ENCODE measurements at regions not wholly inside any gene's neighbourhood (a gene's known extent, or its start where the extent isn't known, plus 50 kb on each side); places are given as distances from the start of the nearest gene placed in this dataset.

DNA sequence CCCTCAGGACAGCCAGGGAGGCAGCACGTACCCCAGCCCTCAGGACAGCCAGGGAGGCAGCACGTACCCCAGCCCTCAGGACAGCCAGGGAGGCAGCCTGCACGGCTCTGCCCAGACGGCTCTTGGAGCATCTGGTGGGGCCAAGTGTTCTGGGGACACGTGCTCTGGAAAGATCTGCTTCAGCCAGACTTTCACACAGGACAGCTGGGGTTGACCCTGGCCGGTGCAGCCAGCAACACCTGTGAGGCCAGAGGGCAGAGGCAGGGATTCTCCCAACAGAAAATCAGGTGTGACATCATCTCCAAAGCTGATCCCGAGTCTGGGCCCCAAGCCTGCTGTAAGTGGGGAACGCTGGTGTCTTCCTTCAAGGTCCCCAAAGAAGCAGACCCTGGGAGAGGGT lies 55.5 kb upstream of the SLCO4A1 start:
- H3K36me3 ChIP-seq (ENCODE audit: insufficient read depth, low read length), result no peaks in the 10 kb centered on the region
- H3K4me3 ChIP-seq (ENCODE audit: low read depth in 1 of 2, low read length in 2 of 2), result no peak overlapping the region
- H3K9ac ChIP-seq (ENCODE audit: low read length), result no peak overlapping the region
- H3K27me3 ChIP-seq (ENCODE audit: control insufficient read depth in 1 of 2, insufficient read depth in 2 of 2, low read length in 2 of 2), result peaks cover 35 to 64% of the 10 kb centered on the region in 2 donors
- H3K9me3 ChIP-seq (ENCODE audit: low read length), result no peaks in the 10 kb centered on the region
- no peak overlapping the region for H3K27ac ChIP-seq (ENCODE audit: low read depth, low read length)
- H3K4me1 ChIP-seq (ENCODE audit: insufficient read depth, low read length), result peaks cover 17% of the 10 kb centered on the region

DNA sequence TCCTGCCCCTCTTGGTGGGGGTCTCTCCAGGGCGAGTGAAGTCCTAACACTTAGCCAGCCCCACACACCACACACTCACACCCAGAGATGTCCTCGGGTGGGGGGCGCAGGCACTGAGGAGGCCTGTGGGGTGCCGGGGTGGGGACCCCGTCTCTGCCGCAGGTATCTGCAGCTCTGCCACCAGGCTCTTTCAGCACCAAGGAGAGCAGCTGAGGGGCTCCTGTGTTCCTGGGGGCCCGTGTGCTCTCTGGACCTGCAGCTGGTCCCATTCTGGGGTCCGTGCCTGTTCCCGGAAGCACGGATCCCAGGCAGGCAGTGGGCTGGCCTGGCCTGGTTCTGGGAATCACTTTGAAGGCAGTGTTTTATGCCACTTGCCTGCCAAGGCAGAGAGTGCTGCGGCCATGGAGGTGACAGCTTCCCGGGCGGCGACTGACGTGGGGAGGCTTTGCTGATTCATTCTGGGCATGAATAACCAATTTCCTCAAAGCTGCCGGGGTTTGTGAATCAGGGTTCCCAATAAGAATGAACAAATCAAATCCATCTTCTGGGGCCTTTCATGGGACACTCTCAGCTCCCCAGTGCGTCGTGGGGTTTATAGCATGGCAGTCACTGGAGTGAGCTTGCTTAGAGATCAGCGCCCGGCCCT lies 54.4 kb upstream of the SLCO4A1 start:
- H3K27ac ChIP-seq (ENCODE audit: low read depth, low read length), result no peak overlapping the region
- H3K9me3 ChIP-seq (ENCODE audit: low read length), result no peaks in the 10 kb centered on the region
- no peak overlapping the region for H3K9ac ChIP-seq (ENCODE audit: low read length)
- peaks cover 36 to 72% of the 10 kb centered on the region in 2 donors for H3K27me3 ChIP-seq (ENCODE audit: control insufficient read depth in 1 of 2, insufficient read depth in 2 of 2, low read length in 2 of 2)
- peaks cover 9% of the 10 kb centered on the region for H3K4me1 ChIP-seq (ENCODE audit: insufficient read depth, low read length)
- no peak overlapping the region for H3K4me3 ChIP-seq (ENCODE audit: low read depth in 1 of 2, low read length in 2 of 2)
- no peaks in the 10 kb centered on the region for H3K36me3 ChIP-seq (ENCODE audit: insufficient read depth, low read length)

- Histone ChIP-seq H3K27me3 (ENCODE audit: control insufficient read depth in 1 of 2, insufficient read depth in 2 of 2, low read length in 2 of 2) (peaks cover 40 to 77% of the 10 kb centered on the region in 2 donors), H3K9ac (ENCODE audit: low read length) (no peak overlapping the region), H3K9me3 (ENCODE audit: low read length) (no peaks in the 10 kb centered on the region), H3K27ac (ENCODE audit: low read depth, low read length) (no peak overlapping the region), H3K36me3 (ENCODE audit: insufficient read depth, low read length) (no peaks in the 10 kb centered on the region), H3K4me1 (ENCODE audit: insufficient read depth, low read length) (peaks cover 1% of the 10 kb centered on the region), H3K4me3 (ENCODE audit: low read depth in 1 of 2, low read length in 2 of 2) (no peak overlapping the region)
Observed at GRCh38 chr20:62588458-62589149, 53.7 kb upstream of the SLCO4A1 start.

DNA sequence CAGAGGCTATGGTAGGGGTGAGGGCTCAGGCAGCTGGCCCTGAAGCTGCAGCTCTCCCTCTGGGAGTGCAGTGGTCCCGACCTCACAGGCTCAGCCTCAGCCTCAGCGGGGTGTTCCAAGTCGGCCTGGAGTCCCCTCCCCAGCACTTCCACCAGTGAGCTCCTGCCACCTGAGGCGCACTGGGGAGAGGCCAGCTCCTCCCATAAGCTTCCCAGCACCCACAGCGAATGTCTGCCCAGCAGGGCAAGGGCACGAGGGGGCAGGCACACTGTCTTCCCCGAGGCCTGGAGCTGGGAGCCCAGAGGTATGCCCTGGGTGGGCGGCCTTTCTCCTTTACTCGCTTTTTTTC lies 53.2 kb upstream of the SLCO4A1 start:
- Histone ChIP-seq H3K4me3 (ENCODE audit: low read depth in 1 of 2, low read length in 2 of 2) (no peak overlapping the region), H3K9me3 (ENCODE audit: low read length) (no peaks in the 10 kb centered on the region), H3K36me3 (ENCODE audit: insufficient read depth, low read length) (no peaks in the 10 kb centered on the region), H3K27ac (ENCODE audit: low read depth, low read length) (no peak overlapping the region), H3K9ac (ENCODE audit: low read length) (no peak overlapping the region), H3K27me3 (ENCODE audit: control insufficient read depth in 1 of 2, insufficient read depth in 2 of 2, low read length in 2 of 2) (peaks cover 45 to 82% of the 10 kb centered on the region in 2 donors), H3K4me1 (ENCODE audit: insufficient read depth, low read length) (no peaks in the 10 kb centered on the region)

DNA sequence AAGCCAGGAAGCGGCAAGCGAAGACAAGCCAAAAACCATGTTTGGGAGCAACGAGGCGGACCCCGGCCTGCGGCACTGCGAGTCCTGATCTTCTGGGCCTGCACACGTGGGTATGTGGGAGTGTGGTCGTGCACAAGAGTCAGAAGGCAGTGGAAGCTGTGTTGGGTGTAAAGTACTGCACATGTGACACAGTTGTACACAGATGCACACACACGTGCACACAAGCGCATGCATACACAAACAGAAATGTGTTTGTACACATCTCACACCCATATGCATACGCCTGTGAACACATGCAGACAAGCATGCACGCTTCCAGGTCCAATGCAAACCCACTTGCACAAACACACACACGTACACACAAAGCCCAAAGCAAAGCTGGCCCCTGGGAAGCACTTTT lies 52.6 kb upstream of the SLCO4A1 start:
- Histone ChIP-seq H3K4me1 (ENCODE audit: insufficient read depth, low read length) (no peaks in the 10 kb centered on the region), H3K4me3 (ENCODE audit: low read depth in 1 of 2, low read length in 2 of 2) (no peak overlapping the region), H3K27me3 (ENCODE audit: control insufficient read depth in 1 of 2, insufficient read depth in 2 of 2, low read length in 2 of 2) (peaks cover 45 to 82% of the 10 kb centered on the region in 2 donors), H3K9me3 (ENCODE audit: low read length) (no peaks in the 10 kb centered on the region), H3K27ac (ENCODE audit: low read depth, low read length) (no peak overlapping the region), H3K36me3 (ENCODE audit: insufficient read depth, low read length) (no peaks in the 10 kb centered on the region), H3K9ac (ENCODE audit: low read length) (no peak overlapping the region)

DNA sequence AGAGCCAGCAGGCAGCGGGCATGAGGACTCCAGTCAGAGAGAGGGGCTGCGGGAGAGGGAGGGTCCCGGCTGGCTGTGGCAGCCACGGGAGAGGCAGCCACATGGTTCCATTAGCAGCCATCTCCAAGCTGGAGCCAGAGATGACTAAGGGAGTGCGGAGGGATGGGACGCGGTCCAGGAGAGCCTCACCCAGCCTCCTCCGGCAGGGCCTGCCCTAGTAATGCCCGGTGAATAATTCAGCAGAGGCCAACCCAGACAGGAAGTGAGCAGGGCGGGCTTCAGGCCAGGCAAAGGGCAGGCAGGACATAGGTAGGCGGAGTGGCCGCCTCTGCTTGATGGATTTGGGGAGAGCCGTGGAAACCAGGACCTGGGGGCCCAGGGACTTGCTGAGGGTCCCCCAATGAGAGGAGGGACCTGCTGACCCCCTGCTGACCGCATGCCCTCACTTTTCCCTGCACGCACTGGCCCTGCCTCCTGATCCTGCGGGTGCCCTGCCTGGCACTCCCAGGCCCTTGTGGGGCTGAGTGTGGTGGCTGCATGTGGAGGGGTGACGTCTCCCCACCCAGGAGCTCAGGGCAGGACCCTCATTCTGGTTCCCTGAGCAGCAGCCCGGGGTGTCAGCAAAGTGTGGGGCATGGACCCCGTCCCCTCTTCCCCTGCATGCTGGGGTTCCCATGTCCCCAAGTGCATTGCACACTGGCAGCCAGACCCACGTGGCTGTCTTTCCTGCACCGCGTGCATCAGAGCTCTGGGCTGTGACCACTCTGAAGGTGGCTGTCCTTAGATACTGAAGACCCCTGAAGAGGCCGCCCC lies 51.8 kb upstream of the SLCO4A1 start:
- no peak overlapping the region for H3K27ac ChIP-seq (ENCODE audit: low read depth, low read length)

DNA sequence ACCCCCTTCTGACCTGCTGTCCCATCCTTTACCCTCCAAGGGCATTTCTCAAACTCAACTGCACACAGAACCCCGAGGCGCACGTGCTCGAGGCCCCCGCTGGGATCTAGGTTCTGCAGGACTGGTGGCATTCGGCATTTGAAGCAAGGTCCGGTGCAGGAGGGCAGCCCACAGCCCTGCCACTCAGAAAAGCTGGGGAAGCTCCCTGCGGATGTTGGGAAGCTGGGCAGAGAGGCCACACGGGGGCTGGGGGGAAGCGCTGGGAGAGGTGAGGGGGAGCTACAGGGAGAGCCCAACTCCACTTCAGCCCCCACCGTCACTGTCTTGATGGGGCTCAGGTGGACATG lies 51.2 kb upstream of the SLCO4A1 start:
- Histone ChIP-seq H3K36me3 (ENCODE audit: insufficient read depth, low read length) (no peaks in the 10 kb centered on the region), H3K9ac (ENCODE audit: low read length) (no peak overlapping the region), H3K4me1 (ENCODE audit: insufficient read depth, low read length) (no peaks in the 10 kb centered on the region), H3K27ac (ENCODE audit: low read depth, low read length) (no peak overlapping the region), H3K27me3 (ENCODE audit: control insufficient read depth in 1 of 2, insufficient read depth in 2 of 2, low read length in 2 of 2) (peaks cover 33 to 88% of the 10 kb centered on the region in 2 donors), H3K4me3 (ENCODE audit: low read depth in 1 of 2, low read length in 2 of 2) (no peak overlapping the region), H3K9me3 (ENCODE audit: low read length) (no peaks in the 10 kb centered on the region)

More for the DNA sequence above, 51.8 kb upstream of the SLCO4A1 start:
- Histone ChIP-seq H3K27me3 (ENCODE audit: control insufficient read depth in 1 of 2, insufficient read depth in 2 of 2, low read length in 2 of 2) (peaks cover 38 to 83% of the 10 kb centered on the region in 2 donors), H3K4me3 (ENCODE audit: low read depth in 1 of 2, low read length in 2 of 2) (no peak overlapping the region), H3K9ac (ENCODE audit: low read length) (no peak overlapping the region), H3K4me1 (ENCODE audit: insufficient read depth, low read length) (no peaks in the 10 kb centered on the region), H3K9me3 (ENCODE audit: low read length) (no peaks in the 10 kb centered on the region), H3K36me3 (ENCODE audit: insufficient read depth, low read length) (no peaks in the 10 kb centered on the region)

- Histone ChIP-seq H3K27me3 (ENCODE audit: control insufficient read depth in 1 of 2, insufficient read depth in 2 of 2, low read length in 2 of 2) (peaks cover 33 to 92% of the 10 kb centered on the region in 2 donors), H3K4me1 (ENCODE audit: insufficient read depth, low read length) (no peaks in the 10 kb centered on the region), H3K9me3 (ENCODE audit: low read length) (no peaks in the 10 kb centered on the region), H3K9ac (ENCODE audit: low read length) (no peak overlapping the region), H3K4me3 (ENCODE audit: low read depth in 1 of 2, low read length in 2 of 2) (no peak overlapping the region), H3K36me3 (ENCODE audit: insufficient read depth, low read length) (no peaks in the 10 kb centered on the region), H3K27ac (ENCODE audit: low read depth, low read length) (no peak overlapping the region)
Observed at GRCh38 chr20:62591591-62591990, 50.7 kb upstream of the SLCO4A1 start.
